Rectal smooth muscle tissue (tissue), 1 donor: ENCODE measurements at regions not wholly inside any gene's neighbourhood (a gene's known extent, or its start where the extent isn't known, plus 50 kb on each side); places are given as distances from the start of the nearest gene placed in this dataset.

Experiments
- H3K27ac ChIP-seq: one replicate; pipeline ENCODE4 v1.7.0; 2013; ENCODE audit warnings: low read depth, low read length, inconsistent platforms
- H3K27me3 ChIP-seq: one replicate; pipeline ENCODE4 v1.7.0; 2013; ENCODE audit warnings: low read length; ENCODE audit not compliant: control insufficient read depth, insufficient read depth
- H3K36me3 ChIP-seq: one replicate; pipeline ENCODE4 v1.7.0; 2013; ENCODE audit warnings: low read length; ENCODE audit not compliant: control insufficient read depth, insufficient read depth
- H3K4me1 ChIP-seq: one replicate; pipeline ENCODE4 v1.7.0; 2013; ENCODE audit warnings: low read length; ENCODE audit not compliant: control insufficient read depth, insufficient read depth
- H3K4me3 ChIP-seq: one replicate; pipeline ENCODE4 v1.7.0; 2013; ENCODE audit warnings: low read length
- H3K9ac ChIP-seq: one replicate; pipeline ENCODE4 v1.7.0; 2013; ENCODE audit warnings: low read length

GRCh38 chr7:17031906-17032551, 150.2 kb upstream of the AGR3 start:
- H3K27me3 ChIP-seq: no peaks in the 10 kb centered on the region
- no peak overlapping the region for H3K4me3 ChIP-seq
- H3K9ac ChIP-seq: no peak overlapping the region
- H3K27ac ChIP-seq: no peak overlapping the region
- H3K4me1 ChIP-seq: no peaks in the 10 kb centered on the region
- H3K36me3 ChIP-seq: no peaks in the 10 kb centered on the region

GRCh38 chr7:17033245-17033644, 151.5 kb upstream of the AGR3 start:
- Histone ChIP-seq H3K27ac (no peak overlapping the region), H3K4me3 (no peak overlapping the region), H3K9ac (no peak overlapping the region), H3K4me1 (no peaks in the 10 kb centered on the region), H3K27me3 (no peaks in the 10 kb centered on the region), H3K36me3 (no peaks in the 10 kb centered on the region)

- no peak overlapping the region for H3K4me3 ChIP-seq
- no peaks in the 10 kb centered on the region for H3K36me3 ChIP-seq
- H3K4me1 ChIP-seq: no peaks in the 10 kb centered on the region
- no peak overlapping the region for H3K9ac ChIP-seq
- no peaks in the 10 kb centered on the region for H3K27me3 ChIP-seq
- no peak overlapping the region for H3K27ac ChIP-seq
These were observed 154.8 kb upstream of the AGR3 start for GRCh38 chr7:17036584-17036983.

GRCh38 chr7:17037356-17037755, 155.6 kb upstream of the AGR3 start:
- Histone ChIP-seq H3K27ac (no peak overlapping the region), H3K36me3 (no peaks in the 10 kb centered on the region), H3K9ac (no peak overlapping the region), H3K27me3 (no peaks in the 10 kb centered on the region), H3K4me3 (no peak overlapping the region), H3K4me1 (no peaks in the 10 kb centered on the region)

- Histone ChIP-seq H3K4me1 (no peaks in the 10 kb centered on the region), H3K36me3 (no peaks in the 10 kb centered on the region), H3K27me3 (no peaks in the 10 kb centered on the region), H3K27ac (no peak overlapping the region), H3K9ac (no peak overlapping the region), H3K4me3 (no peak overlapping the region)
These were observed 156.5 kb upstream of the AGR3 start for GRCh38 chr7:17038160-17038782.

GRCh38 chr7:17038783-17039170, 157.0 kb upstream of the AGR3 start:
- no peaks in the 10 kb centered on the region for H3K4me1 ChIP-seq
- no peaks in the 10 kb centered on the region for H3K27me3 ChIP-seq
- H3K27ac ChIP-seq: no peak overlapping the region
- no peaks in the 10 kb centered on the region for H3K36me3 ChIP-seq
- H3K9ac ChIP-seq: no peak overlapping the region
- H3K4me3 ChIP-seq: no peak overlapping the region

GRCh38 chr7:17039372-17039771, 157.6 kb upstream of the AGR3 start:
- no peak overlapping the region for H3K4me3 ChIP-seq
- H3K4me1 ChIP-seq: no peaks in the 10 kb centered on the region
- H3K27ac ChIP-seq: no peak overlapping the region
- H3K27me3 ChIP-seq: no peaks in the 10 kb centered on the region
- no peaks in the 10 kb centered on the region for H3K36me3 ChIP-seq
- H3K9ac ChIP-seq: no peak overlapping the region

- no peaks in the 10 kb centered on the region for H3K4me1 ChIP-seq
- no peaks in the 10 kb centered on the region for H3K27me3 ChIP-seq
- no peak overlapping the region for H3K9ac ChIP-seq
- H3K27ac ChIP-seq: no peak overlapping the region
- no peaks in the 10 kb centered on the region for H3K36me3 ChIP-seq
- no peak overlapping the region for H3K4me3 ChIP-seq
These were observed 158.9 kb upstream of the AGR3 start for GRCh38 chr7:17040716-17041115.

- no peak overlapping the region for H3K27ac ChIP-seq
- H3K4me1 ChIP-seq: no peaks in the 10 kb centered on the region
These were observed 159.5 kb upstream of the AGR3 start for GRCh38 chr7:17041324-17041723.

GRCh38 chr7:17042211-17042610, 160.4 kb upstream of the AGR3 start:
- Histone ChIP-seq H3K27ac (no peak overlapping the region), H3K9ac (no peak overlapping the region), H3K27me3 (no peaks in the 10 kb centered on the region), H3K4me3 (no peak overlapping the region), H3K4me1 (no peaks in the 10 kb centered on the region), H3K36me3 (no peaks in the 10 kb centered on the region)

More at GRCh38 chr7:17041324-17041723, 159.5 kb upstream of the AGR3 start:
- no peaks in the 10 kb centered on the region for H3K36me3 ChIP-seq
- H3K27me3 ChIP-seq: no peaks in the 10 kb centered on the region
- no peak overlapping the region for H3K9ac ChIP-seq
- no peak overlapping the region for H3K4me3 ChIP-seq

GRCh38 chr7:17043012-17043877, 161.5 kb upstream of the AGR3 start:
- Histone ChIP-seq H3K9ac (no peak overlapping the region), H3K4me3 (no peak overlapping the region), H3K27ac (no peak overlapping the region), H3K27me3 (no peaks in the 10 kb centered on the region), H3K4me1 (no peaks in the 10 kb centered on the region), H3K36me3 (no peaks in the 10 kb centered on the region)

GRCh38 chr7:17044396-17044795, 162.6 kb upstream of the AGR3 start:
- H3K4me3 ChIP-seq: no peak overlapping the region
- H3K27ac ChIP-seq: no peak overlapping the region
- H3K27me3 ChIP-seq: no peaks in the 10 kb centered on the region
- no peaks in the 10 kb centered on the region for H3K36me3 ChIP-seq
- H3K4me1 ChIP-seq: no peaks in the 10 kb centered on the region
- H3K9ac ChIP-seq: no peak overlapping the region
